OCI-LY3 (cell line): ENCODE measurements at regions not wholly inside any gene's neighbourhood (a gene's known extent, or its start where the extent isn't known, plus 50 kb on each side); places are given as distances from the start of the nearest gene placed in this dataset.

Source experiments
- CTCF ChIP-seq: fragments of 200-600, 300-600 bp; sonication (generic); IDR thresholded peaks from 2 replicates; pipeline ENCODE4 v1.5.1; 2014; ENCODE audit warnings: antibody characterized with exemption, low read length, low read depth
- EZH2phosphoT487 ChIP-seq: fragments of 200-600 bp; shearing (Covaris generic); IDR thresholded peaks from 2 replicates; pipeline ENCODE4 v1.6.1; 2018; ENCODE audit warnings: antibody characterized with exemption, mixed run types, low read depth

- TF ChIP-seq CTCF, result no peak
- no peak for TF ChIP-seq EZH2phosphoT487
Measured at GRCh38 chr21:28333578-28334075, 659.0 kb downstream of the LTN1 start.
